ENCODE measurements at regions not wholly inside any gene's neighbourhood (a gene's known extent, or its start where the extent isn't known, plus 50 kb on each side); places are given as distances from the start of the nearest gene placed in this dataset.

GRCh38 chr5:120789918-120790317 lies 325.8 kb downstream of the PRR16 start:
- no peak overlapping the region for H3K27ac ChIP-seq
- Mint-ChIP-seq H3K9me3 (no peaks in the 10 kb centered on the region), H3K4me3 (no peak overlapping the region), H3K27me3 (ENCODE audit: insufficient read depth, low read depth) (no peaks in the 10 kb centered on the region), H3K4me1 (no peaks in the 10 kb centered on the region), H3K36me3 (no peaks in the 10 kb centered on the region), H3K27ac (no peak overlapping the region)
- no peak overlapping the region for H3K4me3 ChIP-seq
- H3K9me3 ChIP-seq (ENCODE audit: low read depth), result no peaks in the 10 kb centered on the region
- H3K27me3 ChIP-seq, result no peaks in the 10 kb centered on the region
- H3K4me2 ChIP-seq, result no peak overlapping the region
- H3K36me3 ChIP-seq, result no peaks in the 10 kb centered on the region
- TF ChIP-seq EZH2 (IDR thresholded peaks at IDR 0.05) (no peak), EZH2phosphoT487 (IDR thresholded peaks at IDR 0.05) (no peak), CTCF (IDR thresholded peaks at IDR 0.05) (no peak)
- H3K79me2 ChIP-seq (ENCODE audit: low read depth), result no peaks in the 10 kb centered on the region
- no peak overlapping the region for H3K9ac ChIP-seq
- DNase-seq (ENCODE audit: low spot score), result no peak
- no peaks in the 10 kb centered on the region for H3K4me1 ChIP-seq
- H3F3A ChIP-seq (ENCODE audit: low read depth), result no peaks in the 10 kb centered on the region
- no peaks in the 10 kb centered on the region for H4K20me1 ChIP-seq (ENCODE audit: low read depth)
- H2AFZ ChIP-seq (replicated peaks), result peak overlapping the region; percentile 13

- Mint-ChIP-seq H3K27ac (no peak overlapping the region), H3K27me3 (ENCODE audit: insufficient read depth, low read depth) (no peaks in the 10 kb centered on the region), H3K4me1 (no peaks in the 10 kb centered on the region), H3K36me3 (no peaks in the 10 kb centered on the region), H3K4me3 (no peak overlapping the region), H3K9me3 (no peaks in the 10 kb centered on the region)
- no peak overlapping the region for H3K4me3 ChIP-seq
- H3K4me1 ChIP-seq, result no peaks in the 10 kb centered on the region
- no peak overlapping the region for H3K9ac ChIP-seq
- no peaks in the 10 kb centered on the region for H3K79me2 ChIP-seq (ENCODE audit: low read depth)
- no peaks in the 10 kb centered on the region for H4K20me1 ChIP-seq (ENCODE audit: low read depth)
- H3K4me2 ChIP-seq, result no peak overlapping the region
- no peaks in the 10 kb centered on the region for H3K36me3 ChIP-seq
- TF ChIP-seq EZH2 (IDR thresholded peaks at IDR 0.05) (no peak), EZH2phosphoT487 (IDR thresholded peaks at IDR 0.05) (no peak), CTCF (IDR thresholded peaks at IDR 0.05) (no peak)
- H3K9me3 ChIP-seq (ENCODE audit: low read depth), result no peaks in the 10 kb centered on the region
- H3K27me3 ChIP-seq, result no peaks in the 10 kb centered on the region
- no peaks in the 10 kb centered on the region for H3F3A ChIP-seq (ENCODE audit: low read depth)
- no peak for DNase-seq (ENCODE audit: low spot score)
- no peak overlapping the region for H3K27ac ChIP-seq
- peak overlapping the region; percentile 13 for H2AFZ ChIP-seq (replicated peaks)
These were observed 326.2 kb downstream of the PRR16 start for GRCh38 chr5:120790339-120790738.

- Mint-ChIP-seq H3K4me1 (no peaks in the 10 kb centered on the region), H3K4me3 (no peak overlapping the region), H3K36me3 (no peaks in the 10 kb centered on the region), H3K9me3 (no peaks in the 10 kb centered on the region), H3K27me3 (ENCODE audit: insufficient read depth, low read depth) (no peaks in the 10 kb centered on the region), H3K27ac (no peak overlapping the region)
- no peaks in the 10 kb centered on the region for H3F3A ChIP-seq (ENCODE audit: low read depth)
- H2AFZ ChIP-seq (replicated peaks), result no peak overlapping the region
- no peak overlapping the region for H3K4me2 ChIP-seq
- no peaks in the 10 kb centered on the region for H3K27me3 ChIP-seq
- no peak overlapping the region for H3K4me3 ChIP-seq
- no peaks in the 10 kb centered on the region for H3K79me2 ChIP-seq (ENCODE audit: low read depth)
- TF ChIP-seq EZH2 (IDR thresholded peaks at IDR 0.05), result no peak
- no peak for TF ChIP-seq EZH2phosphoT487 (IDR thresholded peaks at IDR 0.05)
- TF ChIP-seq CTCF (IDR thresholded peaks at IDR 0.05), result no peak
- H3K27ac ChIP-seq, result no peak overlapping the region
- H3K36me3 ChIP-seq, result no peaks in the 10 kb centered on the region
- no peaks in the 10 kb centered on the region for H4K20me1 ChIP-seq (ENCODE audit: low read depth)
- H3K9ac ChIP-seq, result no peak overlapping the region
- DNase-seq (ENCODE audit: low spot score), result no peak
- H3K9me3 ChIP-seq (ENCODE audit: low read depth), result no peaks in the 10 kb centered on the region
- no peaks in the 10 kb centered on the region for H3K4me1 ChIP-seq
These were observed 328.4 kb downstream of the PRR16 start for GRCh38 chr5:120792477-120792876.

- no peaks in the 10 kb centered on the region for H3K36me3 ChIP-seq
- Mint-ChIP-seq H3K4me3 (no peak overlapping the region), H3K27ac (no peak overlapping the region), H3K36me3 (no peaks in the 10 kb centered on the region), H3K4me1 (no peaks in the 10 kb centered on the region), H3K9me3 (no peaks in the 10 kb centered on the region), H3K27me3 (ENCODE audit: insufficient read depth, low read depth) (no peaks in the 10 kb centered on the region)
- no peaks in the 10 kb centered on the region for H3K9me3 ChIP-seq (ENCODE audit: low read depth)
- no peaks in the 10 kb centered on the region for H3F3A ChIP-seq (ENCODE audit: low read depth)
- H3K4me2 ChIP-seq, result no peak overlapping the region
- H3K79me2 ChIP-seq (ENCODE audit: low read depth), result no peaks in the 10 kb centered on the region
- no peak overlapping the region for H2AFZ ChIP-seq (replicated peaks)
- no peak overlapping the region for H3K9ac ChIP-seq
- H3K27ac ChIP-seq, result no peak overlapping the region
- no peaks in the 10 kb centered on the region for H4K20me1 ChIP-seq (ENCODE audit: low read depth)
- H3K4me1 ChIP-seq, result no peaks in the 10 kb centered on the region
- DNase-seq (ENCODE audit: low spot score), result no peak
- TF ChIP-seq CTCF (IDR thresholded peaks at IDR 0.05) (no peak), EZH2phosphoT487 (IDR thresholded peaks at IDR 0.05) (no peak), EZH2 (IDR thresholded peaks at IDR 0.05) (no peak)
- H3K27me3 ChIP-seq, result no peaks in the 10 kb centered on the region
- no peak overlapping the region for H3K4me3 ChIP-seq
These were observed 330.0 kb downstream of the PRR16 start for GRCh38 chr5:120794121-120794520.

Data from neural progenitor cell (in vitro differentiated cells).